Ishikawa (cell line): ENCODE measurements at regions not wholly inside any gene's neighbourhood (a gene's known extent, or its start where the extent isn't known, plus 50 kb on each side); places are given as distances from the start of the nearest gene placed in this dataset.

Source experiments
- CEBPB ChIP-seq: IDR thresholded peaks from 2 replicates; pipeline ENCODE4 v1.6.1; 2012
- CREB1 ChIP-seq: IDR thresholded peaks from 2 replicates; pipeline ENCODE4 v1.6.1; 2012; ENCODE audit warnings: low read depth
- EGR1 ChIP-seq: IDR thresholded peaks from 2 replicates; pipeline ENCODE4 v1.6.1; 2012
- EP300 ChIP-seq: IDR thresholded peaks from 2 replicates; pipeline ENCODE4 v1.6.1; 2012; ENCODE audit warnings: borderline replicate concordance
- FOXM1 ChIP-seq: IDR thresholded peaks from 2 replicates; pipeline ENCODE4 v1.6.1; 2012; ENCODE audit warnings: low read depth, borderline replicate concordance
- MAX ChIP-seq: IDR thresholded peaks from 2 replicates; pipeline ENCODE4 v1.6.1; 2012
- NFIC ChIP-seq: IDR thresholded peaks from 2 replicates; pipeline ENCODE4 v1.6.1; 2012
- RAD21 ChIP-seq: IDR thresholded peaks from 2 replicates; pipeline ENCODE4 v1.6.1; 2012; ENCODE audit warnings: low read depth
- REST ChIP-seq: IDR thresholded peaks from 2 replicates; pipeline ENCODE4 v1.6.1; 2012; ENCODE audit warnings: low read depth, mild to moderate bottlenecking
- TAF1 ChIP-seq: IDR thresholded peaks from 2 replicates; pipeline ENCODE4 v1.6.1; 2012; ENCODE audit warnings: low read depth, mild to moderate bottlenecking
- TCF12 ChIP-seq: IDR thresholded peaks from 2 replicates; pipeline ENCODE4 v1.6.1; 2012; ENCODE audit warnings: low read depth
- TEAD4 ChIP-seq: IDR thresholded peaks from 2 replicates; pipeline ENCODE4 v1.6.1; 2012
- USF1 ChIP-seq: IDR thresholded peaks from 2 replicates; pipeline ENCODE4 v1.6.1; 2012
- YY1 ChIP-seq: IDR thresholded peaks from 2 replicates; pipeline ENCODE4 v1.6.1; 2012; ENCODE audit warnings: low read depth
- ZBTB7A ChIP-seq: IDR thresholded peaks from 2 replicates; pipeline ENCODE4 v1.6.1; 2012; ENCODE audit warnings: low read depth

GRCh38 chr6:134866563-134866962 is 83.3 kb downstream of the ALDH8A1 start:
- TF ChIP-seq FOXM1, result no peak
- TF ChIP-seq YY1, result no peak
- no peak for TF ChIP-seq TEAD4
- no peak for TF ChIP-seq TCF12
- TF ChIP-seq USF1, result no peak
- no peak for TF ChIP-seq EGR1
- TF ChIP-seq CREB1, result no peak
- no peak for TF ChIP-seq TAF1
- TF ChIP-seq MAX, result no peak
- TF ChIP-seq REST, result no peak
- no peak for TF ChIP-seq ZBTB7A
- TF ChIP-seq CEBPB, result no peak
- no peak for TF ChIP-seq NFIC
- no peak for TF ChIP-seq RAD21
- TF ChIP-seq EP300, result no peak

- TF ChIP-seq FOXM1, result no peak
- no peak for TF ChIP-seq EGR1
- no peak for TF ChIP-seq USF1
- TF ChIP-seq RAD21, result no peak
- no peak for TF ChIP-seq TCF12
- TF ChIP-seq CEBPB, result no peak
- TF ChIP-seq EP300, result no peak
- TF ChIP-seq CREB1, result no peak
- TF ChIP-seq TEAD4, result no peak
- no peak for TF ChIP-seq YY1
- no peak for TF ChIP-seq TAF1
- TF ChIP-seq REST, result no peak
- TF ChIP-seq ZBTB7A, result no peak
Observed at GRCh38 chr6:134864558-134864957, 85.3 kb downstream of the ALDH8A1 start.

GRCh38 chr6:134863763-134864510 is 86.0 kb downstream of the ALDH8A1 start:
- no peak for TF ChIP-seq ZBTB7A
- no peak for TF ChIP-seq REST
- TF ChIP-seq TAF1, result no peak
- TF ChIP-seq RAD21, result no peak
- TF ChIP-seq EP300, result no peak
- no peak for TF ChIP-seq YY1
- no peak for TF ChIP-seq USF1
- no peak for TF ChIP-seq MAX
- no peak for TF ChIP-seq TCF12

GRCh38 chr6:134854366-134854765 is 95.5 kb downstream of the ALDH8A1 start:
- TF ChIP-seq FOXM1, result no peak
- no peak for TF ChIP-seq REST
- no peak for TF ChIP-seq EGR1
- no peak for TF ChIP-seq YY1
- no peak for TF ChIP-seq MAX
- no peak for TF ChIP-seq NFIC
- no peak for TF ChIP-seq CEBPB
- TF ChIP-seq ZBTB7A, result no peak
- TF ChIP-seq USF1, result no peak
- TF ChIP-seq TEAD4, result no peak
